SU-DHL-6 (cell line): ENCODE measurements at regions not wholly inside any gene's neighbourhood (a gene's known extent, or its start where the extent isn't known, plus 50 kb on each side); places are given as distances from the start of the nearest gene placed in this dataset.
"Not testable (repeated sequence)": the region's sequence is repeated elsewhere in the genome, so short reads cannot be mapped to it uniquely, and the experiment has no call there.

Source experiments
- H2AFZ ChIP-seq: fragments of 200-600 bp; sonication (generic); 2 replicates; pipeline ENCODE4 v1.6.1; 2014; ENCODE audit warnings: low read depth, mild to moderate bottlenecking, moderate library complexity, mixed read lengths, antibody characterized with exemption, low read length; ENCODE audit not compliant: severe bottlenecking
- H3F3A ChIP-seq: fragments of 200-600 bp; shearing (Covaris generic); 2 replicates; pipeline ENCODE4 v1.6.0; 2016; ENCODE audit warnings: antibody characterized with exemption, mild to moderate bottlenecking; ENCODE audit not compliant: insufficient read depth
- H3K27ac ChIP-seq: fragments of 200-600 bp; sonication (generic); 2 replicates; pipeline ENCODE4 v1.5.1; 2016; ENCODE audit warnings: low read depth, mild to moderate bottlenecking, low read length, moderate library complexity, mixed read lengths
- H3K27me3 ChIP-seq: fragments of 200-600 bp; sonication (generic), shearing (Covaris generic); 2 replicates; pipeline ENCODE4 v1.6.0; 2014; ENCODE audit warnings: mild to moderate bottlenecking, low read length
- H3K36me3 ChIP-seq: fragments of 200-600 bp; sonication (generic); 2 replicates; pipeline ENCODE4 v1.6.1; 2014; ENCODE audit warnings: mild to moderate bottlenecking, low read length, mixed read lengths
- H3K4me2 ChIP-seq: fragments of 300-600, 200-600 bp; shearing (Covaris generic), sonication (generic); 2 replicates; pipeline ENCODE4 v1.6.0; 2014; ENCODE audit warnings: low read length, low read depth, mild to moderate bottlenecking; ENCODE audit not compliant: poor library complexity, severe bottlenecking
- H3K4me3 ChIP-seq: fragments of 200-600 bp; sonication (generic); 2 replicates; pipeline ENCODE4 v1.5.1; 2014; ENCODE audit warnings: antibody characterized with exemption, low read length, mild to moderate bottlenecking, mixed read lengths; ENCODE audit not compliant: insufficient read depth, poor library complexity, severe bottlenecking
- H3K79me2 ChIP-seq: fragments of 200-600 bp; sonication (generic); 2 replicates; pipeline ENCODE4 v1.6.1; 2014; ENCODE audit warnings: mild to moderate bottlenecking, low read length, moderate library complexity; ENCODE audit not compliant: insufficient read depth
- H3K9ac ChIP-seq: fragments of 200-600 bp; sonication (generic); 2 replicates; pipeline ENCODE4 v1.7.0; 2014; ENCODE audit warnings: mild to moderate bottlenecking, low read length
- H3K9me2 ChIP-seq: fragments of 200-600 bp; sonication (generic); replicated peaks from 2 replicates; pipeline ENCODE4 v1.6.1; 2014; ENCODE audit warnings: low read length; ENCODE audit not compliant: insufficient read depth
- H3K9me3 ChIP-seq: fragments of 200-600 bp; sonication (generic); 2 replicates; pipeline ENCODE4 v1.6.1; 2014; ENCODE audit warnings: low read length, mixed read lengths; ENCODE audit not compliant: insufficient read depth
- H4K20me1 ChIP-seq: fragments of 200-600 bp; sonication (generic); 2 replicates; pipeline ENCODE4 v1.6.1; 2014; ENCODE audit warnings: low read depth, mild to moderate bottlenecking, antibody characterized with exemption, low read length, moderate library complexity, mixed read lengths
- EZH2phosphoT487 ChIP-seq: fragments of 200-600 bp; sonication (generic), shearing (Covaris generic); conservative IDR thresholded peaks from 2 replicates; pipeline ENCODE4 v1.6.1; 2018; ENCODE audit warnings: mild to moderate bottlenecking, antibody characterized with exemption, low read length, moderate library complexity, mixed read lengths
- TF ChIP-seq, protein P1 (sequence below): fragments of 200-600 bp; sonication (generic); IDR thresholded peaks from one replicate; pipeline ENCODE4 v1.5.1; 2017; ENCODE audit warnings: antibody characterized with exemption, mild to moderate bottlenecking, low read length, moderate library complexity; ENCODE audit not compliant: insufficient read depth, poor library complexity, severe bottlenecking

DNA sequence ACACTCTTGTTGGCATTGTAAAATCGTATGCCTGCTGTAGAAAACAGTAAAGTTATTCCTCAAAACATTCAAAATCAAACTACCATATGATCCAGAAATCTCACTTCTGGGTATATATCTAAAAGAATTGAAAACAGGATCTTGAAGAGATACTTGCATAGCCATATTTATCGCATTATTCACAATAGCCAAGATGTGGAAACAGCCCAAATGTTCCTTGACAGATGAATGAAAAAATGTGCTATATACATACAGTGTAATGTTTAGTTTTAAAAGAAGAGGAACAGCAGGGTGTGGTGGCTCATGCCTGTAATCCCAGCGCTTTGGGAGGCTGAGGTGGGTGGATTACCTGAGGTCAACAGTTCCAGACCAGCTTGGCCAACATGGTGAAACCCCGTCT lies 234.1 kb upstream of the DAB2 start:
- Histone ChIP-seq H3K9me3 (no peaks in the 10 kb centered on the region), H3K9me2 (no peaks in the 10 kb centered on the region; the same call in 1 of the 2 replicates), H3K79me2 (no peaks in the 10 kb centered on the region), H3K9ac (no peak overlapping the region), H4K20me1 (no peaks in the 10 kb centered on the region), H3K4me2 (no peak overlapping the region), H3K36me3 (no peaks in the 10 kb centered on the region), H3F3A (no peaks in the 10 kb centered on the region), H3K27ac (no peak overlapping the region), H3K27me3 (no peaks in the 10 kb centered on the region), H2AFZ (no peak overlapping the region), H3K4me3 (no peak overlapping the region)
- TF ChIP-seq, protein P1, sequence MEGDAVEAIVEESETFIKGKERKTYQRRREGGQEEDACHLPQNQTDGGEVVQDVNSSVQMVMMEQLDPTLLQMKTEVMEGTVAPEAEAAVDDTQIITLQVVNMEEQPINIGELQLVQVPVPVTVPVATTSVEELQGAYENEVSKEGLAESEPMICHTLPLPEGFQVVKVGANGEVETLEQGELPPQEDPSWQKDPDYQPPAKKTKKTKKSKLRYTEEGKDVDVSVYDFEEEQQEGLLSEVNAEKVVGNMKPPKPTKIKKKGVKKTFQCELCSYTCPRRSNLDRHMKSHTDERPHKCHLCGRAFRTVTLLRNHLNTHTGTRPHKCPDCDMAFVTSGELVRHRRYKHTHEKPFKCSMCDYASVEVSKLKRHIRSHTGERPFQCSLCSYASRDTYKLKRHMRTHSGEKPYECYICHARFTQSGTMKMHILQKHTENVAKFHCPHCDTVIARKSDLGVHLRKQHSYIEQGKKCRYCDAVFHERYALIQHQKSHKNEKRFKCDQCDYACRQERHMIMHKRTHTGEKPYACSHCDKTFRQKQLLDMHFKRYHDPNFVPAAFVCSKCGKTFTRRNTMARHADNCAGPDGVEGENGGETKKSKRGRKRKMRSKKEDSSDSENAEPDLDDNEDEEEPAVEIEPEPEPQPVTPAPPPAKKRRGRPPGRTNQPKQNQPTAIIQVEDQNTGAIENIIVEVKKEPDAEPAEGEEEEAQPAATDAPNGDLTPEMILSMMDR, result no peak
- TF ChIP-seq EZH2phosphoT487, result no peak

DNA sequence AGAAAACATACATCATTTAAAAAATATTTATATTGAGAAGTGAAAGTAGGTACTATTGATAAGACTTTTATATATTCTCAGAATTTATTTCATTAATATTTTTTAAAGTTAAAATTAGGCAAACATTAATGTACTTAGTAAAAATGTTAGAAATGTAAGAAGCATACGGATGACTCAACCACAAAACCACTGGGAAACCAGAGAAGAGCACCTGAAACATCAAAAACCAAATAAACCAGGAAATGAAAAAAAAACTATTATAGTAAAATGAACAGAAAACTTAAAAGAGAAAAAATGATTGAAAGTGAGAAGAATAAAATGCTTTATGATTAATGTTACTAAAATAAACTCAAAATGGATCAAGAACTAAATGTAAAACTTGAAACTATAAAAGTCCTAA lies 233.2 kb upstream of the DAB2 start:
- Histone ChIP-seq H3K79me2 (no peaks in the 10 kb centered on the region), H3K9me3 (no peaks in the 10 kb centered on the region), H3K4me2 (no peak overlapping the region), H3K36me3 (no peaks in the 10 kb centered on the region), H3K9me2 (no peaks in the 10 kb centered on the region; the same call in 1 of the 2 replicates), H2AFZ (no peak overlapping the region), H3K4me3 (no peak overlapping the region), H3K9ac (no peak overlapping the region), H3K27ac (no peak overlapping the region), H3F3A (no peaks in the 10 kb centered on the region), H4K20me1 (no peaks in the 10 kb centered on the region), H3K27me3 (no peaks in the 10 kb centered on the region)
- TF ChIP-seq, protein P1, result no peak
- TF ChIP-seq EZH2phosphoT487, result no peak

DNA sequence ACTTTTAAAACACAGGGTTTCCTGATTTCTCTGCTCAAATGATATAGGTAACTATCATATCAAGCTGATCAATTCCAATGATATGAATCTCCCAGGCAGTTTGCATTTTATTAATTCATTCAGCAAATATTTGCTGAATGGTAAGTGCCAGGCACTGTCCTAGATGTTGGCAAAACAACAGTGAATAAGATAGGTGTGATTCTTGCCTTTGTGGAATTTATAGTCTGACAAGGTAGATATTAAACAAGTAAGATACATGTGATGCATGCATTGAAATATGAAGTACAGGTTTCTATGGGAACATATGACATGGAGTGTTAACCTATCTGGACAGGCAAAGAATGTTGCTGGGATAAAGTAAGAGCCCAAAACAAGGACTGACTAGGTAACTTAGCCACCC lies 231.8 kb upstream of the DAB2 start:
- Histone ChIP-seq H3K9ac (no peak overlapping the region), H3K9me3 (no peaks in the 10 kb centered on the region), H3K36me3 (no peaks in the 10 kb centered on the region), H2AFZ (no peak overlapping the region), H3K4me3 (no peak overlapping the region), H3K27ac (no peak overlapping the region), H3F3A (no peaks in the 10 kb centered on the region), H3K9me2 (no peaks in the 10 kb centered on the region; the same call in 1 of the 2 replicates), H3K27me3 (no peaks in the 10 kb centered on the region), H3K4me2 (no peak overlapping the region), H4K20me1 (no peaks in the 10 kb centered on the region), H3K79me2 (no peaks in the 10 kb centered on the region)
- TF ChIP-seq, protein P1, result no peak
- no peak for TF ChIP-seq EZH2phosphoT487

DNA sequence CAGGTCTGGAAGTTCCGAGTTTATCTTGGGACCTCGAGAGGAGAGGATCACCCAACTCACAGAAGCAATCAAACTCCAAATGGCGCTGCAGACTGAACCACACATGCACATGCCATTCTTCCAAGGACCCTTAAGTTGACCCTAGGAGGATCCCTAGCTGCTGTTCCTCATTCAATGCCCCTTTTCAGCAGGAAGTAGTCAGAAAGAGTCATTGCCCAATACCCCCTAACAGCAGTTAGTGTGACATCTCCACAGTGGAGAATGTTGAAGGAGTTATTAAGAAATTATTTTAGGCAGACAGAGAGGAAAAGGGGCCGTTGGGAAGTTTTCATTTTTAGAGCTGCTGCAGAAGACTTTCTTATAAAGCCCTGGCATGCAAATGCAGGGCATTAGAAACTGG lies 229.9 kb upstream of the DAB2 start:
- no peaks in the 10 kb centered on the region for H3K36me3 ChIP-seq
- TF ChIP-seq, protein P1, result no peak
- TF ChIP-seq EZH2phosphoT487, result no peak
- H3K27me3 ChIP-seq, result no peaks in the 10 kb centered on the region
- no peaks in the 10 kb centered on the region for H3K9me3 ChIP-seq
- no peak overlapping the region for H2AFZ ChIP-seq
- no peaks in the 10 kb centered on the region for H3K9me2 ChIP-seq
- no peak overlapping the region for H3K4me3 ChIP-seq
- H3K9ac ChIP-seq, result no peak overlapping the region
- H3K79me2 ChIP-seq, result no peaks in the 10 kb centered on the region
- no peak overlapping the region for H3K27ac ChIP-seq
- no peak overlapping the region for H3K4me2 ChIP-seq
- no peaks in the 10 kb centered on the region for H3F3A ChIP-seq
- H4K20me1 ChIP-seq, result no peaks in the 10 kb centered on the region

DNA sequence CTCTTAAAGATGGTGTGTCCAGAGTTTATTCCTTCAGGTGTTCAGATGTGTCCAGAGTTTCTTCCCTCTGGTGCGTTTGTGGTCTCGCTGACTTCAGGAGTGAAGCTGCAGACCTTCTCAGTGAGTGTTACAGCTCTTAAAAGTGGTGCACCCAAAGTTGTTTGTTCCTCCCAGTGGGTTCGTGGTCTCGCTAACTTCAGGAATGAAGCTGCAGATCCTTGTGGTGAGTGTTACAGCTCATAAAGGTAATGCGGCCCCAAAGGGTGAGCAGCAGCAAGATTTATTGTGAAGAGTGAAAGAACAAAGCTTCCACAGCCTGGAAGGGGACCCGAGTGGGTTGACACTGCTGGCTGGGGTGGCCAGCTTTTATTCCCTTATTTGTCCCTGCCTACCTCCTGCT lies 227.7 kb upstream of the DAB2 start:
- not testable (repeated sequence) for H4K20me1 ChIP-seq, H3K27me3 ChIP-seq, H3K27ac ChIP-seq, H2AFZ ChIP-seq, H3K79me2 ChIP-seq, H3K9ac ChIP-seq, H3K36me3 ChIP-seq, H3K4me3 ChIP-seq, H3K9me2 ChIP-seq, H3F3A ChIP-seq, H3K4me2 ChIP-seq, H3K9me3 ChIP-seq
